GM12878 (cell line): ENCODE measurements at regions not wholly inside any gene's neighbourhood (a gene's known extent, or its start where the extent isn't known, plus 50 kb on each side); places are given as distances from the start of the nearest gene placed in this dataset.

Experiments
- ATAC-seq: fragments of 200-7000 bp; cut with Tn5 transposase; 3 replicates; pipeline ENCODE4 v1.9.1; 2020; ENCODE audit warnings: mild to moderate bottlenecking, moderate library complexity
- BruUV-seq: library from RNA; stranded (reverse); fragments of 400-500 nt; replicated peaks from 2 replicates; lab custom pipeline; 2021; lab: Mats Ljungman, UMichigan
- CTCF ChIA-PET: fragments of 300-600 bp; sonication (Branson Sonifier 250); formaldehyde crosslinking; extraction: SDS; loops from one replicate; lab custom pipeline; 2021; ENCODE audit warnings: inconsistent platforms; lab: Yijun Ruan, JAX
- POLR2A ChIA-PET: fragments of 350-600 bp; formaldehyde crosslinking; extraction: SDS; loops from one replicate; lab custom pipeline; 2021; ENCODE audit warnings: inconsistent platforms; lab: Charles Lee
- RAD21 ChIA-PET: fragments of 300-600 bp; sonication (Branson Sonifier 250); formaldehyde crosslinking; loops from one replicate; lab custom pipeline; 2023; ENCODE audit warnings: antibody characterized with exemption; ENCODE audit not compliant: unreplicated experiment; lab: Charles Lee
- SMC1A ChIA-PET: fragments of 300-600 bp; sonication (Branson Sonifier 250); formaldehyde crosslinking; loops from one replicate; lab custom pipeline; 2023; ENCODE audit not compliant: unreplicated experiment, uncharacterized antibody; lab: Charles Lee
- DNase-seq: peaks from one replicate; pipeline ENCODE4 v3.0.0-alpha.2; 2011; ENCODE audit warnings: low read depth, low spot score
- FAIRE-seq: peaks from 3 replicates; lab custom pipeline; 2011; peaks lifted over from hg19 to GRCh38; lab: Jason Lieb, UNC
- H2AFZ ChIP-seq: 2 replicates; pipeline ENCODE4 v1.6.0; 2011; ENCODE audit warnings: low read depth, low read length, control low read depth; ENCODE audit not compliant: control insufficient read depth
- H3K27ac ChIP-seq: 2 replicates; pipeline ENCODE4 v1.5.1; 2011; ENCODE audit warnings: control low read depth; ENCODE audit not compliant: control insufficient read depth, insufficient read depth
- H3K27me3 ChIP-seq, 2 experiments: replicated peaks in 1 of 2; 2 replicates each; pipeline versions ENCODE4 v1.6.0 to v1.6.1; 2011; ENCODE audit warnings: low read length in 1 of 2; ENCODE audit not compliant: control insufficient read depth in 2 of 2, insufficient read depth in 2 of 2
- H3K36me3 ChIP-seq, 2 experiments: 2 replicates each; pipeline ENCODE4 v1.5.1; 2011; ENCODE audit warnings: low read length in 1 of 2; ENCODE audit not compliant: control insufficient read depth in 2 of 2, insufficient read depth in 2 of 2
- H3K4me1 ChIP-seq: 2 replicates; pipeline ENCODE4 v1.6.1; 2011; ENCODE audit warnings: mild to moderate bottlenecking, low read length, moderate library complexity, mixed read lengths; ENCODE audit not compliant: control insufficient read depth, insufficient read depth
- H3K4me2 ChIP-seq: 2 replicates; pipeline ENCODE4 v1.6.0; 2011; ENCODE audit warnings: control low read depth; ENCODE audit not compliant: control insufficient read depth, insufficient read depth
- H3K4me3 ChIP-seq: fragments of 200-600 bp; sonication (generic); 2 replicates; pipeline ENCODE4 v1.5.1; 2016
- H3K79me2 ChIP-seq: 2 replicates; pipeline ENCODE4 v1.6.0; 2011; ENCODE audit warnings: low read length; ENCODE audit not compliant: control insufficient read depth, insufficient read depth
- H3K9ac ChIP-seq: 2 replicates; pipeline ENCODE4 v1.8.0; 2011; ENCODE audit warnings: low read length, control low read depth, mixed read lengths; ENCODE audit not compliant: control insufficient read depth, insufficient read depth
- H3K9me3 ChIP-seq: replicated peaks from 3 replicates; pipeline ENCODE4 v1.5.1; 2011; ENCODE audit warnings: mild to moderate bottlenecking, low read length; ENCODE audit not compliant: control insufficient read depth, insufficient read depth
- H4K20me1 ChIP-seq: 2 replicates; pipeline ENCODE4 v1.6.0; 2011; ENCODE audit not compliant: control insufficient read depth, insufficient read depth
- ATF7 ChIP-seq: fragments of 450-650 bp; IDR thresholded peaks from 2 replicates; pipeline ENCODE4 v1.6.1; 2016; ENCODE audit warnings: low read depth, mild to moderate bottlenecking
- EZH2 ChIP-seq: IDR thresholded peaks from 2 replicates; pipeline ENCODE4 v1.6.1; 2012; ENCODE audit warnings: low read depth, mild to moderate bottlenecking, control low read depth, inconsistent platforms, low read length, borderline replicate concordance; ENCODE audit not compliant: control insufficient read depth
- JUND ChIP-seq: IDR thresholded peaks from 2 replicates; pipeline ENCODE4 v1.6.1; 2012; ENCODE audit warnings: low read depth, mild to moderate bottlenecking, low read length, improper control_type of control experiment, moderate library complexity
- KAT2A ChIP-seq: conservative IDR thresholded peaks from 2 replicates; pipeline ENCODE4 v1.6.1; 2011; ENCODE audit warnings: low read depth, low read length; ENCODE audit not compliant: control insufficient read depth
- KLF5 ChIP-seq: fragments of 450-650 bp; IDR thresholded peaks from 2 replicates; pipeline ENCODE4 v1.6.1; 2014; ENCODE audit warnings: mild to moderate bottlenecking; ENCODE audit not compliant: partially characterized antibody
- MEF2A ChIP-seq: IDR thresholded peaks from 2 replicates; pipeline ENCODE4 v1.6.1; 2011; ENCODE audit warnings: low read depth, mild to moderate bottlenecking, low read length, moderate library complexity; ENCODE audit not compliant: insufficient read depth
- RAD51 ChIP-seq: fragments of 450-650 bp; IDR thresholded peaks from 2 replicates; pipeline ENCODE4 v1.6.1; 2016; ENCODE audit warnings: moderate library complexity, mild to moderate bottlenecking, inconsistent platforms
- ZNF207 ChIP-seq: fragments of 450-650 bp; IDR thresholded peaks from 2 replicates; pipeline ENCODE4 v1.6.1; 2014; ENCODE audit warnings: antibody characterized with exemption, mild to moderate bottlenecking, borderline replicate concordance
- WGBS: methylation state at CpG from one replicate; pipeline ENCODE4 v1.1.6; 2016; ENCODE audit warnings: low lambda C conversion rate; ENCODE audit not compliant: insufficient replicate concordance, insufficient coverage; ENCODE audit errors: missing lambda C conversion rate; 5-methylcytosine and 5-hydroxymethylcytosine counted together
- in situ Hi-C: fragments of 300-500 bp; cut with MboI; formaldehyde crosslinking; loops from 9 replicates; pipeline ENCODE4 v1.14.3; 2018; ENCODE audit warnings: mixed read lengths
- intact Hi-C: fragments of 100-400 bp; cut with micrococcal nuclease; formaldehyde crosslinking; loops from one replicate; pipeline ENCODE4 v1.14.2; 2022; ENCODE audit not compliant: unreplicated experiment
- TF ChIP-seq, protein P1 (sequence below), 3 experiments: IDR thresholded peaks in 2 of 3; conservative IDR thresholded peaks in 1 of 3; 2 replicates each; pipeline ENCODE4 v1.5.1; 2011; ENCODE audit warnings: low read depth in 3 of 3, low read length in 3 of 3, mild to moderate bottlenecking in 3 of 3, control low read depth in 2 of 3, moderate library complexity in 2 of 3, inconsistent platforms in 1 of 3, mixed read lengths in 1 of 3; ENCODE audit not compliant: control insufficient read depth in 2 of 3, insufficient read depth in 1 of 3; ENCODE audit errors: extremely low read depth in 1 of 3
- TF ChIP-seq, protein P2 (sequence below): IDR thresholded peaks from 2 replicates; pipeline ENCODE4 v1.6.1; 2011; ENCODE audit warnings: low read depth, mild to moderate bottlenecking, low read length, moderate library complexity, borderline replicate concordance; ENCODE audit errors: extremely low read depth
- TF ChIP-seq, protein P3 (sequence below): fragments of 150-350 bp; IDR thresholded peaks from 2 replicates; pipeline ENCODE4 v1.6.1; 2014; ENCODE audit warnings: mild to moderate bottlenecking, low read depth, low read length
- TF ChIP-seq, protein P4 (sequence below): fragments of 450-650 bp; formaldehyde crosslinking; IDR thresholded peaks from 2 replicates; pipeline ENCODE4 v1.4.0; 2020; ENCODE audit warnings: mild to moderate bottlenecking, moderate library complexity

DNA sequence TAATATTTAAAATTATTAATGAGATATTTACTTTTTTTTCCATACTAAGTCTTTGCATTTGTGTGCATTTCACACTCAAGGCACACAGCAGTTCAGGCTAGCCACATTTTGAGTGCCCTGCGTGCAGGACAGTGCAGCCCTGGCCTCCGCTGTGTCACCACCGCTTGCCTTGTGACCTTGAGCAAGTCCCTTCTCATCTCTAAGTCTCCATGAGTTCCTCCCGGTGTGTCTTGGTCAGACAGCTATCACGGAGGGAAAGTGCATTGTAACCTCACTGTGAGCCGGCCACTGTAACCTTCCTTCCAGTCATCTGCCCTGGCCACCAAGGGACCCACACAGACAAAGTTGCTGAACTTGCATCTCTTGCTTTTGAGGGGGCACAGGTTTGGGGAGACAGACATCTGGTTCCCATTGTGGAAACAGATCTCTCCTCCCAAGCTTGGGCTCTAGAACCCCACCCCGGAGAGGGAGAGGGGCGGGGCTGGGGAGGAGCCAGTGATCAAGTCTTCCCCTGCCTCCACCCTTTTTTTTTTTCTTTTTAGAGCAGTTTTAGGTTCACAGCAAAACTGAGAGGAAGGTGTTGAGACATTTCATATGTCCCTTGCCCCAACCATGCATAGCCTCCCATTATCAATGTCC, 96.8 kb downstream of the C9orf50 start (continued):
- TF ChIP-seq, protein P1, sequence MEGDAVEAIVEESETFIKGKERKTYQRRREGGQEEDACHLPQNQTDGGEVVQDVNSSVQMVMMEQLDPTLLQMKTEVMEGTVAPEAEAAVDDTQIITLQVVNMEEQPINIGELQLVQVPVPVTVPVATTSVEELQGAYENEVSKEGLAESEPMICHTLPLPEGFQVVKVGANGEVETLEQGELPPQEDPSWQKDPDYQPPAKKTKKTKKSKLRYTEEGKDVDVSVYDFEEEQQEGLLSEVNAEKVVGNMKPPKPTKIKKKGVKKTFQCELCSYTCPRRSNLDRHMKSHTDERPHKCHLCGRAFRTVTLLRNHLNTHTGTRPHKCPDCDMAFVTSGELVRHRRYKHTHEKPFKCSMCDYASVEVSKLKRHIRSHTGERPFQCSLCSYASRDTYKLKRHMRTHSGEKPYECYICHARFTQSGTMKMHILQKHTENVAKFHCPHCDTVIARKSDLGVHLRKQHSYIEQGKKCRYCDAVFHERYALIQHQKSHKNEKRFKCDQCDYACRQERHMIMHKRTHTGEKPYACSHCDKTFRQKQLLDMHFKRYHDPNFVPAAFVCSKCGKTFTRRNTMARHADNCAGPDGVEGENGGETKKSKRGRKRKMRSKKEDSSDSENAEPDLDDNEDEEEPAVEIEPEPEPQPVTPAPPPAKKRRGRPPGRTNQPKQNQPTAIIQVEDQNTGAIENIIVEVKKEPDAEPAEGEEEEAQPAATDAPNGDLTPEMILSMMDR (IDR thresholded peaks at IDR 0.05 in 2 of 3, conservative IDR thresholded peaks at IDR 0.05 in 1 of 3; ENCODE audit: control insufficient read depth in 2 of 3, extremely low read depth in 1 of 3, insufficient read depth in 1 of 3, low read depth in 3 of 3, low read length in 3 of 3), result no peak
- TF ChIP-seq KLF5, result no peak
- TF ChIP-seq MEF2A, result no peak

DNA sequence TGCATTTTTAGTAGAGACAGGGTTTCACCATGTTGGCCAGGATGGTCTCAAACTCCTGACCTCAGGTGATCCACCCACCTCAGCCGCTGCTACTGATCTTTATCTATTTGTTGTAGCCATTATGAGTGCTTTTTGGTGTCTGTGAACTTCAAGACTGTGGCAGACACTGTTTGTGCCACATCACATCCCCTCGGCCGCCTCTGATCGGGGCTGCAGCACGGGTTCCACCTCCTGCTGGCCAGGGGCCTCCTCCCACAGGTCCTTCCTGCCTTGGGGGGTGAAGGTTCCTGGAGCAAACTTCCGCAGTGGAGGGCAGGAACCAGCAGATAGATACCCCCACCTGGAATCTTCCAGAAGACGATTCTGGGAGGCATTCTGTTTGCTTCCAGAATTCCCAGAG, 98.5 kb downstream of the C9orf50 start:
- Histone ChIP-seq H3K27ac (no peak overlapping the region), H3K36me3 (no peaks in the 10 kb centered on the region), H3K27me3 (no peaks in the 10 kb centered on the region), H4K20me1 (no peaks in the 10 kb centered on the region), H3K9ac (no peak overlapping the region), H3K79me2 (no peaks in the 10 kb centered on the region), H3K4me1 (no peaks in the 10 kb centered on the region), H3K9me3 (peaks cover 1% of the 10 kb centered on the region; the same call in 1 of the 3 replicates), H3K4me3 (no peak overlapping the region), H3K4me2 (no peak overlapping the region), H2AFZ (no peak overlapping the region)
- CTCF ChIA-PET, result no interaction called here
- no peak for FAIRE-seq
- SMC1A ChIA-PET, result no interaction called here
- DNase-seq, result no peak
- intact Hi-C loops, result no loop called here
- ATAC-seq, result no peak
- RAD21 ChIA-PET, result no interaction called here
- 6% methylated on average over 7 of the region's 7 CpGs for WGBS
- no TSS peak for BruUV-seq
- in situ Hi-C loops, result no loop called here
- POLR2A ChIA-PET, result interaction anchor here (0.6 to 0.7 kb wide), 2 partner anchors 102 to 1751 kb away, joined by 3 to 5 read pairs; no protein-coding TSS in a partner anchor
- TF ChIP-seq ZNF207 (no peak), KLF5 (no peak), ATF7 (no peak), RAD51 (no peak), KAT2A (no peak), EZH2 (no peak), JUND (no peak)
- TF ChIP-seq, protein P2, sequence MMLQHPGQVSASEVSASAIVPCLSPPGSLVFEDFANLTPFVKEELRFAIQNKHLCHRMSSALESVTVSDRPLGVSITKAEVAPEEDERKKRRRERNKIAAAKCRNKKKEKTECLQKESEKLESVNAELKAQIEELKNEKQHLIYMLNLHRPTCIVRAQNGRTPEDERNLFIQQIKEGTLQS, result no peak
- TF ChIP-seq, protein P3, sequence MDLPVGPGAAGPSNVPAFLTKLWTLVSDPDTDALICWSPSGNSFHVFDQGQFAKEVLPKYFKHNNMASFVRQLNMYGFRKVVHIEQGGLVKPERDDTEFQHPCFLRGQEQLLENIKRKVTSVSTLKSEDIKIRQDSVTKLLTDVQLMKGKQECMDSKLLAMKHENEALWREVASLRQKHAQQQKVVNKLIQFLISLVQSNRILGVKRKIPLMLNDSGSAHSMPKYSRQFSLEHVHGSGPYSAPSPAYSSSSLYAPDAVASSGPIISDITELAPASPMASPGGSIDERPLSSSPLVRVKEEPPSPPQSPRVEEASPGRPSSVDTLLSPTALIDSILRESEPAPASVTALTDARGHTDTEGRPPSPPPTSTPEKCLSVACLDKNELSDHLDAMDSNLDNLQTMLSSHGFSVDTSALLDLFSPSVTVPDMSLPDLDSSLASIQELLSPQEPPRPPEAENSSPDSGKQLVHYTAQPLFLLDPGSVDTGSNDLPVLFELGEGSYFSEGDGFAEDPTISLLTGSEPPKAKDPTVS, result no peak
- TF ChIP-seq, protein P4, sequence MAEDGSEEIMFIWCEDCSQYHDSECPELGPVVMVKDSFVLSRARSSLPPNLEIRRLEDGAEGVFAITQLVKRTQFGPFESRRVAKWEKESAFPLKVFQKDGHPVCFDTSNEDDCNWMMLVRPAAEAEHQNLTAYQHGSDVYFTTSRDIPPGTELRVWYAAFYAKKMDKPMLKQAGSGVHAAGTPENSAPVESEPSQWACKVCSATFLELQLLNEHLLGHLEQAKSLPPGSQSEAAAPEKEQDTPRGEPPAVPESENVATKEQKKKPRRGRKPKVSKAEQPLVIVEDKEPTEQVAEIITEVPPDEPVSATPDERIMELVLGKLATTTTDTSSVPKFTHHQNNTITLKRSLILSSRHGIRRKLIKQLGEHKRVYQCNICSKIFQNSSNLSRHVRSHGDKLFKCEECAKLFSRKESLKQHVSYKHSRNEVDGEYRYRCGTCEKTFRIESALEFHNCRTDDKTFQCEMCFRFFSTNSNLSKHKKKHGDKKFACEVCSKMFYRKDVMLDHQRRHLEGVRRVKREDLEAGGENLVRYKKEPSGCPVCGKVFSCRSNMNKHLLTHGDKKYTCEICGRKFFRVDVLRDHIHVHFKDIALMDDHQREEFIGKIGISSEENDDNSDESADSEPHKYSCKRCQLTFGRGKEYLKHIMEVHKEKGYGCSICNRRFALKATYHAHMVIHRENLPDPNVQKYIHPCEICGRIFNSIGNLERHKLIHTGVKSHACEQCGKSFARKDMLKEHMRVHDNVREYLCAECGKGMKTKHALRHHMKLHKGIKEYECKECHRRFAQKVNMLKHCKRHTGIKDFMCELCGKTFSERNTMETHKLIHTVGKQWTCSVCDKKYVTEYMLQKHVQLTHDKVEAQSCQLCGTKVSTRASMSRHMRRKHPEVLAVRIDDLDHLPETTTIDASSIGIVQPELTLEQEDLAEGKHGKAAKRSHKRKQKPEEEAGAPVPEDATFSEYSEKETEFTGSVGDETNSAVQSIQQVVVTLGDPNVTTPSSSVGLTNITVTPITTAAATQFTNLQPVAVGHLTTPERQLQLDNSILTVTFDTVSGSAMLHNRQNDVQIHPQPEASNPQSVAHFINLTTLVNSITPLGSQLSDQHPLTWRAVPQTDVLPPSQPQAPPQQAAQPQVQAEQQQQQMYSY (CRISPR knock-in tag), result no peak
